GM13976 (cell line): ENCODE measurements at regions not wholly inside any gene's neighbourhood (a gene's known extent, or its start where the extent isn't known, plus 50 kb on each side); places are given as distances from the start of the nearest gene placed in this dataset.

Experiments
- DNase-seq: peaks from one replicate; pipeline ENCODE4 v3.0.0; 2012; ENCODE audit warnings: low spot score
- CTCF ChIP-seq: IDR thresholded peaks from 2 replicates; pipeline ENCODE4 v1.5.1; 2012; ENCODE audit warnings: borderline replicate concordance, mild to moderate bottlenecking; ENCODE audit not compliant: insufficient read depth; ENCODE audit errors: extremely low read depth, missing control alignments, control extremely low read depth
- in situ Hi-C: fragments of 300-500 bp; cut with MboI; formaldehyde crosslinking; loops from one replicate; pipeline ENCODE4 v1.12.0; 2022; ENCODE audit warnings: low sequenced_read_pairs, mixed read lengths, inconsistent platforms; ENCODE audit not compliant: unreplicated experiment

- no peak for TF ChIP-seq CTCF
- no peak for DNase-seq
- in situ Hi-C loops = no loop called here
Observed at GRCh38 chr2:153059338-153060052, 341.1 kb downstream of the ARL6IP6 start.

- in situ Hi-C loops = no loop called here
- TF ChIP-seq CTCF = no peak
- no peak for DNase-seq
Observed at GRCh38 chr2:153057743-153058142, 339.3 kb downstream of the ARL6IP6 start.

- no peak for TF ChIP-seq CTCF
- in situ Hi-C loops = no loop called here
- DNase-seq = no peak
Observed at GRCh38 chr2:153055182-153055581, 336.8 kb downstream of the ARL6IP6 start.

GRCh38 chr2:153052807-153053559, 334.6 kb downstream of the ARL6IP6 start:
- TF ChIP-seq CTCF = no peak
- in situ Hi-C loops = no loop called here

GRCh38 chr2:153047220-153047619, 328.8 kb downstream of the ARL6IP6 start:
- no peak for DNase-seq
- in situ Hi-C loops = no loop called here
- no peak for TF ChIP-seq CTCF

More at GRCh38 chr2:153052807-153053559, 334.6 kb downstream of the ARL6IP6 start:
- no peak for DNase-seq

- TF ChIP-seq CTCF = no peak
- no peak for DNase-seq
- in situ Hi-C loops = no loop called here
Observed at GRCh38 chr2:153043385-153043784, 325.0 kb downstream of the ARL6IP6 start.
